Calu3 (cell line): ENCODE measurements at regions not wholly inside any gene's neighbourhood (a gene's known extent, or its start where the extent isn't known, plus 50 kb on each side); places are given as distances from the start of the nearest gene placed in this dataset.

Experiments
- BruUV-seq: library from RNA; stranded (reverse); fragments of 400-500 nt; replicated peaks from 2 replicates; lab custom pipeline; 2021; lab: Mats Ljungman, UMichigan
- CTCF ChIA-PET: fragments of 300-600 bp; sonication (Branson Sonifier 250); formaldehyde crosslinking; loops from one replicate; lab custom pipeline; 2022; ENCODE audit warnings: antibody characterized with exemption; lab: Charles Lee
- DNase-seq: peaks from one replicate; pipeline ENCODE4 v3.0.0; 2022
- H3K27ac Mint-ChIP-seq: one replicate; pipeline ENCODE4 v1.8.0; 2022; ENCODE audit warnings: mixed read lengths; ENCODE audit not compliant: unreplicated experiment
- H3K27me3 Mint-ChIP-seq: one replicate; pipeline ENCODE4 v1.8.0; 2022; ENCODE audit warnings: mixed read lengths; ENCODE audit not compliant: unreplicated experiment
- H3K36me3 Mint-ChIP-seq: one replicate; pipeline ENCODE4 v1.8.0; 2022; ENCODE audit warnings: mild to moderate bottlenecking, moderate library complexity, mixed read lengths; ENCODE audit not compliant: insufficient read depth, unreplicated experiment
- H3K4me1 Mint-ChIP-seq: one replicate; pipeline ENCODE4 v1.8.0; 2022; ENCODE audit warnings: mild to moderate bottlenecking, low read depth, mixed read lengths; ENCODE audit not compliant: unreplicated experiment
- H3K4me3 Mint-ChIP-seq: one replicate; pipeline ENCODE4 v1.8.0; 2022; ENCODE audit warnings: mild to moderate bottlenecking, low read depth, moderate library complexity, mixed read lengths; ENCODE audit not compliant: unreplicated experiment
- H3K9me3 Mint-ChIP-seq: one replicate; pipeline ENCODE4 v1.8.0; 2022; ENCODE audit warnings: low read depth, mixed read lengths; ENCODE audit not compliant: unreplicated experiment
- CTCF ChIP-seq: fragments of 200-600 bp; IDR thresholded peaks from one replicate; pipeline ENCODE4 v1.8.0; 2022; ENCODE audit warnings: antibody characterized with exemption; ENCODE audit not compliant: unreplicated experiment
- intact Hi-C: fragments of 100-400 bp; cut with micrococcal nuclease; formaldehyde crosslinking; loops from one replicate; pipeline ENCODE4 v1.10.0; 2022; ENCODE audit not compliant: unreplicated experiment

GRCh38 chr3:16670191-16670590, 65.0 kb upstream of the DAZL start:
- CTCF ChIA-PET = no interaction called here
- Mint-ChIP-seq H3K4me3 (no peak overlapping the region), H3K27ac (no peak overlapping the region), H3K27me3 (no peaks in the 10 kb centered on the region), H3K36me3 (no peaks in the 10 kb centered on the region), H3K4me1 (peaks cover under 1% of the 10 kb centered on the region), H3K9me3 (no peaks in the 10 kb centered on the region)
- intact Hi-C loops = no loop called here
- TF ChIP-seq CTCF = no peak
- no TSS peak for BruUV-seq
- no peak for DNase-seq

GRCh38 chr3:16671690-16672089, 66.5 kb upstream of the DAZL start:
- Mint-ChIP-seq H3K4me1 (no peaks in the 10 kb centered on the region), H3K27me3 (no peaks in the 10 kb centered on the region), H3K27ac (no peak overlapping the region), H3K4me3 (no peak overlapping the region), H3K36me3 (no peaks in the 10 kb centered on the region), H3K9me3 (no peaks in the 10 kb centered on the region)
- DNase-seq = no peak
- intact Hi-C loops = no loop called here
- TF ChIP-seq CTCF = no peak
- CTCF ChIA-PET = no interaction called here
- BruUV-seq = no TSS peak

- Mint-ChIP-seq H3K4me1 (no peaks in the 10 kb centered on the region), H3K27ac (no peak overlapping the region), H3K4me3 (no peak overlapping the region), H3K36me3 (no peaks in the 10 kb centered on the region), H3K9me3 (no peaks in the 10 kb centered on the region), H3K27me3 (peaks cover 11% of the 10 kb centered on the region)
- no peak for TF ChIP-seq CTCF
- CTCF ChIA-PET = no interaction called here
- no peak for DNase-seq
- intact Hi-C loops = no loop called here
- no TSS peak for BruUV-seq
These were observed 68.3 kb upstream of the DAZL start for GRCh38 chr3:16673530-16673929.

GRCh38 chr3:16675805-16676204, 70.6 kb upstream of the DAZL start:
- Mint-ChIP-seq H3K27ac (no peak overlapping the region), H3K27me3 (peaks cover 11% of the 10 kb centered on the region), H3K4me1 (no peaks in the 10 kb centered on the region), H3K4me3 (no peak overlapping the region), H3K36me3 (no peaks in the 10 kb centered on the region), H3K9me3 (no peaks in the 10 kb centered on the region)
- CTCF ChIA-PET = interaction anchor here (0.6 kb wide), 1 partner anchor 19 kb away, joined by 6 read pairs; no protein-coding TSS in a partner anchor
- TF ChIP-seq CTCF = no peak
- intact Hi-C loops = no loop called here
- BruUV-seq = no TSS peak
- no peak for DNase-seq
